ENCODE measurements at regions not wholly inside any gene's neighbourhood (a gene's known extent, or its start where the extent isn't known, plus 50 kb on each side); places are given as distances from the start of the nearest gene placed in this dataset.
A peak's percentile ranks its signal among the peaks of the same experiment; 100 is the strongest.

DNA sequence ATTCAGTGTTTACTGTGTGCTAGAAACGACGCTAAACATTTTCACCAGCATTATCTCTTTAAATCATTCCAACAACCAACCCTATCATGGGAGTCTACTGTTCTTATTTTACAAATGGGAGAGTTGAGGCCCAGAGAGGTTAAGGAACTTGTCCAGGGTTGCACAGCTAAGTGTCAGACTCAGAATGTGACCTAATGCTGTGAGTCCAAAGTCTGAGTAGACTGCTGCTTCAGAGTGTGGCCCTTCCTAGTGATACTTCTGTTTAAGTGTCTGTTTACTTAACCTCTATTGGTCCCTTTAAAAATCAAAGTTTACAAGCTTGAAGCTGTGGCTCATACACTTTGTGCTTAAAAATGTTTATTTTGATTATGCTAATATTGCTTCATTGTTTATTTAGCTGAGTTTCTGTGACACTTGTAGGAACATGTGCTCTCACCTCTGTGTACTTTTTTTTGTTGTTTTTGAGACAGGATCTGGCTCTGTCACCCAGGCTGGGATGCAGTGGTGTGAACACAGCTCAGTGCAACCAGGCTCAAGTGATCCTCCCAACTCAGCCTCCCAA is 84.4 kb upstream of the SYPL1 start:
- DNase-seq, result no peak
- peak; percentile 45 for ATAC-seq

GRCh38 chr7:106193661-106194060 is 81.5 kb upstream of the SYPL1 start:
- intact Hi-C loops (cut with DNase I), result no loop called here
- Histone ChIP-seq H3K36me3 (no peaks in the 10 kb centered on the region), H3K9me3 (no peaks in the 10 kb centered on the region), H3K4me1 (no peaks in the 10 kb centered on the region), H3K27ac (no peak overlapping the region), H3K27me3 (no peaks in the 10 kb centered on the region), H3K4me3 (no peak overlapping the region)
- no peak for DNase-seq
- TF ChIP-seq, protein P1, sequence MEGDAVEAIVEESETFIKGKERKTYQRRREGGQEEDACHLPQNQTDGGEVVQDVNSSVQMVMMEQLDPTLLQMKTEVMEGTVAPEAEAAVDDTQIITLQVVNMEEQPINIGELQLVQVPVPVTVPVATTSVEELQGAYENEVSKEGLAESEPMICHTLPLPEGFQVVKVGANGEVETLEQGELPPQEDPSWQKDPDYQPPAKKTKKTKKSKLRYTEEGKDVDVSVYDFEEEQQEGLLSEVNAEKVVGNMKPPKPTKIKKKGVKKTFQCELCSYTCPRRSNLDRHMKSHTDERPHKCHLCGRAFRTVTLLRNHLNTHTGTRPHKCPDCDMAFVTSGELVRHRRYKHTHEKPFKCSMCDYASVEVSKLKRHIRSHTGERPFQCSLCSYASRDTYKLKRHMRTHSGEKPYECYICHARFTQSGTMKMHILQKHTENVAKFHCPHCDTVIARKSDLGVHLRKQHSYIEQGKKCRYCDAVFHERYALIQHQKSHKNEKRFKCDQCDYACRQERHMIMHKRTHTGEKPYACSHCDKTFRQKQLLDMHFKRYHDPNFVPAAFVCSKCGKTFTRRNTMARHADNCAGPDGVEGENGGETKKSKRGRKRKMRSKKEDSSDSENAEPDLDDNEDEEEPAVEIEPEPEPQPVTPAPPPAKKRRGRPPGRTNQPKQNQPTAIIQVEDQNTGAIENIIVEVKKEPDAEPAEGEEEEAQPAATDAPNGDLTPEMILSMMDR (IDR thresholded peaks at IDR 0.05), result no peak
- ATAC-seq, result no peak

More for the DNA sequence above, 84.4 kb upstream of the SYPL1 start:
- intact Hi-C loops (cut with DNase I), result no loop called here
- H3K4me3 ChIP-seq, result no peak overlapping the region
- H3K4me1 ChIP-seq, result peaks cover 4% of the 10 kb centered on the region
- H3K36me3 ChIP-seq, result no peaks in the 10 kb centered on the region
- H3K27me3 ChIP-seq, result no peaks in the 10 kb centered on the region
- TF ChIP-seq, protein P1 (IDR thresholded peaks at IDR 0.05), result no peak
- H3K9me3 ChIP-seq, result no peaks in the 10 kb centered on the region
- H3K27ac ChIP-seq, result no peak overlapping the region

GRCh38 chr7:106190589-106191330 is 78.6 kb upstream of the SYPL1 start:
- TF ChIP-seq, protein P1 (IDR thresholded peaks at IDR 0.05), result no peak
- no peaks in the 10 kb centered on the region for H3K36me3 ChIP-seq
- H3K27ac ChIP-seq, result no peak overlapping the region
- no peaks in the 10 kb centered on the region for H3K9me3 ChIP-seq
- intact Hi-C loops (cut with DNase I), result no loop called here
- ATAC-seq, result no peak
- no peaks in the 10 kb centered on the region for H3K4me1 ChIP-seq
- H3K27me3 ChIP-seq, result no peaks in the 10 kb centered on the region
- no peak overlapping the region for H3K4me3 ChIP-seq
- DNase-seq, result no peak

GRCh38 chr7:106187613-106188350 is 75.7 kb upstream of the SYPL1 start:
- Histone ChIP-seq H3K27me3 (no peaks in the 10 kb centered on the region), H3K9me3 (no peaks in the 10 kb centered on the region), H3K4me1 (no peaks in the 10 kb centered on the region), H3K4me3 (no peak overlapping the region), H3K36me3 (no peaks in the 10 kb centered on the region), H3K27ac (no peak overlapping the region)
- intact Hi-C loops (cut with DNase I), result no loop called here
- no peak for DNase-seq
- no peak for ATAC-seq
- TF ChIP-seq, protein P1 (IDR thresholded peaks at IDR 0.05), result no peak

DNA sequence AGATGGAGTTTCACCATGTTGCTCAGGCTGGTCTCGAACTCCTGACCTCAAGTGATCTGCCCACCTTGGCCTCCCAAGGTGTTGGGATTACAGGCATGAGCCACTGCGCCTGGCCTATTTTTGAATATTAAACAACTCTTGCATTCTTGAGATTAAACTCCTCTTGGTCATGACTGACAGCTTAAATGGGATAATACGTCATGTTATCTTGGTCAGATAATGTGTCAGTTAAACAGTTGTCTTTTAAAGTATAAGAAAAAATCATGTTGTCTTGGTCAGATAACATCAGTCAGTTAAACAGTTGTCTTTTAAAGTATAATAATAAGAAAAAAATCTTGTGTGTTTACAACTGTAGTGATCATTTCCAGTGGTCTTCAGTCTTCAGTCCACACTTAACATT is 73.6 kb upstream of the SYPL1 start:
- intact Hi-C loops (cut with DNase I), result no loop called here

More for the DNA sequence above, 73.6 kb upstream of the SYPL1 start:
- no peak overlapping the region for H3K27ac ChIP-seq
- no peaks in the 10 kb centered on the region for H3K27me3 ChIP-seq
- no peaks in the 10 kb centered on the region for H3K4me1 ChIP-seq
- ATAC-seq, result no peak
- no peaks in the 10 kb centered on the region for H3K36me3 ChIP-seq
- H3K9me3 ChIP-seq, result no peaks in the 10 kb centered on the region
- TF ChIP-seq, protein P1 (IDR thresholded peaks at IDR 0.05), result no peak
- no peak for DNase-seq
- H3K4me3 ChIP-seq, result no peak overlapping the region
